H1 (cell line): ENCODE measurements at regions not wholly inside any gene's neighbourhood (a gene's known extent, or its start where the extent isn't known, plus 50 kb on each side); places are given as distances from the start of the nearest gene placed in this dataset.

Experiments
- TF ChIP-seq, protein P1 (sequence below): fragments of 300-600 bp; sonication (generic); IDR thresholded peaks from 2 replicates; pipeline ENCODE4 v1.7.1; 2012; ENCODE audit warnings: low read length, moderate library complexity, mild to moderate bottlenecking, inconsistent platforms; ENCODE audit not compliant: insufficient replicate concordance

DNA sequence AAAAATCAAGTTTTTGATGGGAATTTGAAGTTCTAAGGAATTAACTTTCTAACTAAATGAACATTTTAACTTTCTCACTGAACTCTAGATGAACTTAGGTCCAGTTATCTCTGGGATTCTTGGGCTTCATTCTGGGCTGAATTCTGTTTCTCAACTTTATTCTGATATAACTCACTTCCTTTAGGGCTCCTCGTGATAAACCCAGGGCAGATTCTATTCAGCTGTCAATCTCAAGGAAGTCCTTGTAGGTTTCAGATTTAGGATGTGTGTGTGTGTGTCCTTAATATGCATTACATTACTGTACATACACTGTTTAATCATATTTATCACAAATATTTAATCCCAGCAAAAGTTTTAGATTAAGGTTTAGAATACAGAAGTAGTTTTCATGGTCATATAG, 344.3 kb downstream of the GATA3 start (continued):
- TF ChIP-seq, protein P1, sequence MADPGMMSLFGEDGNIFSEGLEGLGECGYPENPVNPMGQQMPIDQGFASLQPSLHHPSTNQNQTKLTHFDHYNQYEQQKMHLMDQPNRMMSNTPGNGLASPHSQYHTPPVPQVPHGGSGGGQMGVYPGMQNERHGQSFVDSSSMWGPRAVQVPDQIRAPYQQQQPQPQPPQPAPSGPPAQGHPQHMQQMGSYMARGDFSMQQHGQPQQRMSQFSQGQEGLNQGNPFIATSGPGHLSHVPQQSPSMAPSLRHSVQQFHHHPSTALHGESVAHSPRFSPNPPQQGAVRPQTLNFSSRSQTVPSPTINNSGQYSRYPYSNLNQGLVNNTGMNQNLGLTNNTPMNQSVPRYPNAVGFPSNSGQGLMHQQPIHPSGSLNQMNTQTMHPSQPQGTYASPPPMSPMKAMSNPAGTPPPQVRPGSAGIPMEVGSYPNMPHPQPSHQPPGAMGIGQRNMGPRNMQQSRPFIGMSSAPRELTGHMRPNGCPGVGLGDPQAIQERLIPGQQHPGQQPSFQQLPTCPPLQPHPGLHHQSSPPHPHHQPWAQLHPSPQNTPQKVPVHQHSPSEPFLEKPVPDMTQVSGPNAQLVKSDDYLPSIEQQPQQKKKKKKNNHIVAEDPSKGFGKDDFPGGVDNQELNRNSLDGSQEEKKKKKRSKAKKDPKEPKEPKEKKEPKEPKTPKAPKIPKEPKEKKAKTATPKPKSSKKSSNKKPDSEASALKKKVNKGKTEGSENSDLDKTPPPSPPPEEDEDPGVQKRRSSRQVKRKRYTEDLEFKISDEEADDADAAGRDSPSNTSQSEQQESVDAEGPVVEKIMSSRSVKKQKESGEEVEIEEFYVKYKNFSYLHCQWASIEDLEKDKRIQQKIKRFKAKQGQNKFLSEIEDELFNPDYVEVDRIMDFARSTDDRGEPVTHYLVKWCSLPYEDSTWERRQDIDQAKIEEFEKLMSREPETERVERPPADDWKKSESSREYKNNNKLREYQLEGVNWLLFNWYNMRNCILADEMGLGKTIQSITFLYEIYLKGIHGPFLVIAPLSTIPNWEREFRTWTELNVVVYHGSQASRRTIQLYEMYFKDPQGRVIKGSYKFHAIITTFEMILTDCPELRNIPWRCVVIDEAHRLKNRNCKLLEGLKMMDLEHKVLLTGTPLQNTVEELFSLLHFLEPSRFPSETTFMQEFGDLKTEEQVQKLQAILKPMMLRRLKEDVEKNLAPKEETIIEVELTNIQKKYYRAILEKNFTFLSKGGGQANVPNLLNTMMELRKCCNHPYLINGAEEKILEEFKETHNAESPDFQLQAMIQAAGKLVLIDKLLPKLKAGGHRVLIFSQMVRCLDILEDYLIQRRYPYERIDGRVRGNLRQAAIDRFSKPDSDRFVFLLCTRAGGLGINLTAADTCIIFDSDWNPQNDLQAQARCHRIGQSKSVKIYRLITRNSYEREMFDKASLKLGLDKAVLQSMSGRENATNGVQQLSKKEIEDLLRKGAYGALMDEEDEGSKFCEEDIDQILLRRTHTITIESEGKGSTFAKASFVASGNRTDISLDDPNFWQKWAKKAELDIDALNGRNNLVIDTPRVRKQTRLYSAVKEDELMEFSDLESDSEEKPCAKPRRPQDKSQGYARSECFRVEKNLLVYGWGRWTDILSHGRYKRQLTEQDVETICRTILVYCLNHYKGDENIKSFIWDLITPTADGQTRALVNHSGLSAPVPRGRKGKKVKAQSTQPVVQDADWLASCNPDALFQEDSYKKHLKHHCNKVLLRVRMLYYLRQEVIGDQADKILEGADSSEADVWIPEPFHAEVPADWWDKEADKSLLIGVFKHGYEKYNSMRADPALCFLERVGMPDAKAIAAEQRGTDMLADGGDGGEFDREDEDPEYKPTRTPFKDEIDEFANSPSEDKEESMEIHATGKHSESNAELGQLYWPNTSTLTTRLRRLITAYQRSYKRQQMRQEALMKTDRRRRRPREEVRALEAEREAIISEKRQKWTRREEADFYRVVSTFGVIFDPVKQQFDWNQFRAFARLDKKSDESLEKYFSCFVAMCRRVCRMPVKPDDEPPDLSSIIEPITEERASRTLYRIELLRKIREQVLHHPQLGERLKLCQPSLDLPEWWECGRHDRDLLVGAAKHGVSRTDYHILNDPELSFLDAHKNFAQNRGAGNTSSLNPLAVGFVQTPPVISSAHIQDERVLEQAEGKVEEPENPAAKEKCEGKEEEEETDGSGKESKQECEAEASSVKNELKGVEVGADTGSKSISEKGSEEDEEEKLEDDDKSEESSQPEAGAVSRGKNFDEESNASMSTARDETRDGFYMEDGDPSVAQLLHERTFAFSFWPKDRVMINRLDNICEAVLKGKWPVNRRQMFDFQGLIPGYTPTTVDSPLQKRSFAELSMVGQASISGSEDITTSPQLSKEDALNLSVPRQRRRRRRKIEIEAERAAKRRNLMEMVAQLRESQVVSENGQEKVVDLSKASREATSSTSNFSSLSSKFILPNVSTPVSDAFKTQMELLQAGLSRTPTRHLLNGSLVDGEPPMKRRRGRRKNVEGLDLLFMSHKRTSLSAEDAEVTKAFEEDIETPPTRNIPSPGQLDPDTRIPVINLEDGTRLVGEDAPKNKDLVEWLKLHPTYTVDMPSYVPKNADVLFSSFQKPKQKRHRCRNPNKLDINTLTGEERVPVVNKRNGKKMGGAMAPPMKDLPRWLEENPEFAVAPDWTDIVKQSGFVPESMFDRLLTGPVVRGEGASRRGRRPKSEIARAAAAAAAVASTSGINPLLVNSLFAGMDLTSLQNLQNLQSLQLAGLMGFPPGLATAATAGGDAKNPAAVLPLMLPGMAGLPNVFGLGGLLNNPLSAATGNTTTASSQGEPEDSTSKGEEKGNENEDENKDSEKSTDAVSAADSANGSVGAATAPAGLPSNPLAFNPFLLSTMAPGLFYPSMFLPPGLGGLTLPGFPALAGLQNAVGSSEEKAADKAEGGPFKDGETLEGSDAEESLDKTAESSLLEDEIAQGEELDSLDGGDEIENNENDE = no peak
